ENCODE measurements at regions not wholly inside any gene's neighbourhood (a gene's known extent, or its start where the extent isn't known, plus 50 kb on each side); places are given as distances from the start of the nearest gene placed in this dataset.

- DNase-seq = no peak
- Mint-ChIP-seq H3K27me3 (no peaks in the 10 kb centered on the region), H3K36me3 (ENCODE audit: low read depth) (no peaks in the 10 kb centered on the region), H3K27ac (no peak overlapping the region), H3K9me3 (no peaks in the 10 kb centered on the region), H3K4me1 (no peaks in the 10 kb centered on the region), H3K4me3 (no peak overlapping the region)
- ATAC-seq (ENCODE audit: low read depth) = no peak
- TF ChIP-seq, protein P1, sequence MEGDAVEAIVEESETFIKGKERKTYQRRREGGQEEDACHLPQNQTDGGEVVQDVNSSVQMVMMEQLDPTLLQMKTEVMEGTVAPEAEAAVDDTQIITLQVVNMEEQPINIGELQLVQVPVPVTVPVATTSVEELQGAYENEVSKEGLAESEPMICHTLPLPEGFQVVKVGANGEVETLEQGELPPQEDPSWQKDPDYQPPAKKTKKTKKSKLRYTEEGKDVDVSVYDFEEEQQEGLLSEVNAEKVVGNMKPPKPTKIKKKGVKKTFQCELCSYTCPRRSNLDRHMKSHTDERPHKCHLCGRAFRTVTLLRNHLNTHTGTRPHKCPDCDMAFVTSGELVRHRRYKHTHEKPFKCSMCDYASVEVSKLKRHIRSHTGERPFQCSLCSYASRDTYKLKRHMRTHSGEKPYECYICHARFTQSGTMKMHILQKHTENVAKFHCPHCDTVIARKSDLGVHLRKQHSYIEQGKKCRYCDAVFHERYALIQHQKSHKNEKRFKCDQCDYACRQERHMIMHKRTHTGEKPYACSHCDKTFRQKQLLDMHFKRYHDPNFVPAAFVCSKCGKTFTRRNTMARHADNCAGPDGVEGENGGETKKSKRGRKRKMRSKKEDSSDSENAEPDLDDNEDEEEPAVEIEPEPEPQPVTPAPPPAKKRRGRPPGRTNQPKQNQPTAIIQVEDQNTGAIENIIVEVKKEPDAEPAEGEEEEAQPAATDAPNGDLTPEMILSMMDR (IDR thresholded peaks at IDR 0.05) = no peak
- intact Hi-C loops (cut with micrococcal nuclease) = no loop called here
- ChIA-PET CTCF (no interaction called here), POLR2A (no interaction called here)
These were observed 140.6 kb upstream of the PRLR start for GRCh38 chr5:35370871-35371270.

DNA sequence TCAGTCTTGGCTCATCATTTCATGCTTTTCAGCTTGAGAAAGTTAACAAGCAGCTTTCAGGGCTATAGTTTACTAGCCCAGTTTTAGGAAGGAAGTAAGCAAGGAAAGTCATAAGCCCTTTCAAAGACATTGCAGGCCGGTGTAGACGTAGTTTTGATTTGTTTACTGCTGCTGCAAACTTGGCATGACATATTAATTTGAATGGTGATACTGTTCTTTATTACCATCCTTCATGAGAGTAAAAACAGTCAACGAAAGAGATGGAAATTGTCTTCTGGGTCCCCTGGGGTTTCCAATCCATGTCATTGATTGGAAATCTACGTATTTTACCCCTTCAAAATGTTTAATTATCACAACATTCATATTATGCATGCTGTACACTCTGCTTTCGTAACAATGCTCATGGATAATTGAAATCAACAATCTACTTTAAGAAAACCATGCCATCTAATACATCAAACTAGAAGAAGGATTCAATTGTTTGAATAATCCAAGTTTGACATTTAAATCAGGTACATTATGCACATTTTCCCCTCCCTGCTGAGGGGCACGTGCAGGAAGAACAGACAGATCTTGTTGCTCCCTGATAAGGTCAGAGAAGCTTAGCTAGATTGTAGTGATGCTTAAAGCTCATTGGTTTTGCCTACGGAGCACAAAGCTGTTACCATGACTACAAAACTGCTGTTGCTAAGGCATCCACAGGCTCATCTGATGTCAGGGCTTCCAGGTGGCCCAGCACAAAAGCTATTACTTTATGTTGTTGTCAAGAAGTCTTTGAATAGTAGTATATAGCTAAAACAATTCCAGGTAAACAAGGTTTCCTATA, 139.9 kb upstream of the PRLR start:
- DNase-seq (no peak), ATAC-seq (ENCODE audit: low read depth) (peak; percentile 34)
- intact Hi-C loops (cut with micrococcal nuclease) = no loop called here
- Mint-ChIP-seq H3K4me3 (no peak overlapping the region), H3K4me1 (no peaks in the 10 kb centered on the region), H3K27ac (no peak overlapping the region), H3K27me3 (no peaks in the 10 kb centered on the region), H3K9me3 (no peaks in the 10 kb centered on the region), H3K36me3 (ENCODE audit: low read depth) (no peaks in the 10 kb centered on the region)
- CTCF ChIA-PET = no interaction called here
- TF ChIP-seq, protein P1 (IDR thresholded peaks at IDR 0.05) = no peak
- POLR2A ChIA-PET = no interaction called here

GRCh38 chr5:35367526-35367925, 137.2 kb upstream of the PRLR start:
- ATAC-seq (ENCODE audit: low read depth) = no peak
- Mint-ChIP-seq H3K27ac (no peak overlapping the region), H3K36me3 (ENCODE audit: low read depth) (no peaks in the 10 kb centered on the region), H3K27me3 (no peaks in the 10 kb centered on the region), H3K4me1 (no peaks in the 10 kb centered on the region), H3K4me3 (no peak overlapping the region), H3K9me3 (no peaks in the 10 kb centered on the region)
- intact Hi-C loops (cut with micrococcal nuclease) = no loop called here
- DNase-seq = no peak
- TF ChIP-seq, protein P1 (IDR thresholded peaks at IDR 0.05) = no peak
- POLR2A ChIA-PET = no interaction called here
- CTCF ChIA-PET = no interaction called here

DNA sequence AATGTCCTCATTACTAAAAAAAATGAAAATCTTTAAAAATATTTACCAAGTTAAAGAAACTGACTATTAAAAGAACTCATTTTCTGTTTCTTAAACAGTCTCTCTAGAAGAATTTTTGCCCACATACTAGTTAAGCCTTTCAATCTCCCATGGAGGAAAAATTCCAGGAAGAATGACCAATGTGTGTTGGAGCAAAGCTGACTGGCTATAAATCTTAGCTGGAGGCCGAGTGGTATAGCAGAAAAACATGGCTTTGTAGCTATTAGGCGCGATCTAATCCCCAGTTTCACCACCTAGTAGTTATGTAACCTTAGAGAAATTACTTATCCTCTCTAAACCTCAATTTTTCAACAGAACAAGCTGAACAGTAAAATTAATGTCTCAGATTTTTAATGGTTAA, 135.5 kb upstream of the PRLR start:
- ChIA-PET POLR2A (no interaction called here), CTCF (no interaction called here)
- Mint-ChIP-seq H3K27ac (no peak overlapping the region), H3K4me3 (no peak overlapping the region), H3K27me3 (no peaks in the 10 kb centered on the region), H3K36me3 (ENCODE audit: low read depth) (no peaks in the 10 kb centered on the region), H3K9me3 (no peaks in the 10 kb centered on the region), H3K4me1 (no peaks in the 10 kb centered on the region)
- TF ChIP-seq, protein P1 (IDR thresholded peaks at IDR 0.05) = no peak
- intact Hi-C loops (cut with micrococcal nuclease) = no loop called here
- ATAC-seq (ENCODE audit: low read depth) = no peak
- DNase-seq = no peak

DNA sequence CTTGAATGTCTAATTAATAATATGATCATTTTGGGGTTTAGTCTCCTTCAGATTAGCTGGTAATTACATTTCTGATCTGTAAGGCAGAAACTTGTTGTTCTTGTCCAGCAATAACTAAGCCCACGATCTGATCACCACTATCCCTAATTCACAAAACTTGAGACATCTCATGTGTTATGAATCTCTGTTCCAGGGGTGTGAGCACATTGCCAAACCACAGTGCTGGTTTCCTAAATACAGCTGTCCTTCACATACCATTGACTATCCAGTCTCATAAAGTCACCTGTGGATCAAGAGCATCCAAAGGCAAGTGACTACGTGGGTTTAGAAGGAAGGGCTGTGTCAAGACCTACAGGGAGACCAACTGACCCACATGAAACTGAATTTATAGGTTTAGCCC, 134.1 kb upstream of the PRLR start:
- POLR2A ChIA-PET = no interaction called here
- TF ChIP-seq, protein P1 (IDR thresholded peaks at IDR 0.05) = no peak
- ATAC-seq (ENCODE audit: low read depth) = no peak

More for the DNA sequence above, 134.1 kb upstream of the PRLR start:
- intact Hi-C loops (cut with micrococcal nuclease) = no loop called here
- Mint-ChIP-seq H3K27me3 (no peaks in the 10 kb centered on the region), H3K9me3 (no peaks in the 10 kb centered on the region), H3K27ac (no peak overlapping the region), H3K4me3 (no peak overlapping the region), H3K36me3 (ENCODE audit: low read depth) (no peaks in the 10 kb centered on the region), H3K4me1 (no peaks in the 10 kb centered on the region)
- CTCF ChIA-PET = no interaction called here
- no peak for DNase-seq

Measured in activated B cell treated with CpG ODN at 0.5 μM for 24 hours (primary cell).